ENCODE measurements at regions not wholly inside any gene's neighbourhood (a gene's known extent, or its start where the extent isn't known, plus 50 kb on each side); places are given as distances from the start of the nearest gene placed in this dataset.
"Not testable (repeated sequence)": the region's sequence is repeated elsewhere in the genome, so short reads cannot be mapped to it uniquely, and the experiment has no call there.

- DNase-seq (ENCODE audit: low spot score), result no peak
Observed at GRCh38 chr4:170425521-170426143, 335.9 kb upstream of the AADAT start.

DNA sequence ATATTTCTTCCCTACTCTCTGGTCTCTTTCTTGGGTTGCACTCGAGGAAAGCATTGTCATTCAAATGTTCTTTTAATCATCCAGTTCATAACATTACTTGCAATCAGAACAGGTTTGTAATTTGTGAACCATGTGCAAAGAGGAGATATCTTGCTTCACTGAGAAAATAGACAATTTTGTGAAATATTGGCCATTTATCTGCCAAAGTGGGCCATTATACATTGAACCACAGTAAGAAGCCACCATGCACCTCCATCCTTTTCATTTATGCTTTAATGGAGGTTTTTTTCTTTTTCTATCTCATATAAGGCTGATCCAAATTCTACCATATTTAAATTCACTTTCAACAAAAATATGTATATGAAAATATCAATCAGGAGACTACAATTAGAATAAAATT lies 335.3 kb upstream of the AADAT start:
- DNase-seq (ENCODE audit: low spot score), result no peak

DNA sequence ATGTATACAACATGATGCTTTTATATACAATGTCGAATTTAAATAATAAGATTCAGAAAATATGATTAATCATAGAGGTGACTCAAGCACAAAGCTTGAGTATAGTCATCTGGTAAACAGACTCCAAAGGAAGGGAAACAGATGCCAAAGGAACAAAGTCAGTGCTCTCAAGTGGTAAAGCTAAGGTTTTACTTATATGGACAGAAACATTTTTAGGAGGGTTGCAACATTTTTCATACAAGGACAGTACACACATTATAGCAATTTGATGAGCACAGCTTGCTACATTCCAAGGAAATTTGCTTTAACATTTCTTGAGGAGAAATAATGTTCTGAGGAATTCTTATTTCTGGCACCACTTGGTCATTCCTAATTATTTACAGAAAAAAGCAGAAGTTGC lies 333.4 kb upstream of the AADAT start:
- no peak for DNase-seq (ENCODE audit: low spot score)

- no peak for DNase-seq (ENCODE audit: low spot score)
Observed at GRCh38 chr4:170420255-170420693, 330.5 kb upstream of the AADAT start.

- DNase-seq (ENCODE audit: low spot score), result no peak
Observed at GRCh38 chr4:170414961-170415360, 325.2 kb upstream of the AADAT start.

DNA sequence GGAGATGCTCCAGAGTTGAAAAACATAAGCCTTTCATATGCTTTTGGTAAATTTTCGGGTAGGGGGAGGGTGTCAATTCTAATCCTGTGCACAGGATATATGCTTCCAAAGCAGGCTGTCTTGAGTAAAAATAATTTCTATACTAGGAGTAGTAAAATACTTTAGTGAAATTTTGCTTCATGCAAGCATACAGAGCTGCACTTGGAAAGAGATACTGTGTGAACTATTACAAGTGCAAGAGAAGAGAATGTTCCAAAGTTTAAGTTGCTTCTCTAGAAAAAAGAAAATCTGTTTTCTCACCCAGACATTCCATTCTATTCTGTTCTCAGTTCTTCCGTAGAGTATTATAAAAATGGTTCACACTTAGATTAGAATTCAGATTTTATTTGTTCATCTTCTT lies 324.6 kb upstream of the AADAT start:
- no peak for DNase-seq (ENCODE audit: low spot score)

DNA sequence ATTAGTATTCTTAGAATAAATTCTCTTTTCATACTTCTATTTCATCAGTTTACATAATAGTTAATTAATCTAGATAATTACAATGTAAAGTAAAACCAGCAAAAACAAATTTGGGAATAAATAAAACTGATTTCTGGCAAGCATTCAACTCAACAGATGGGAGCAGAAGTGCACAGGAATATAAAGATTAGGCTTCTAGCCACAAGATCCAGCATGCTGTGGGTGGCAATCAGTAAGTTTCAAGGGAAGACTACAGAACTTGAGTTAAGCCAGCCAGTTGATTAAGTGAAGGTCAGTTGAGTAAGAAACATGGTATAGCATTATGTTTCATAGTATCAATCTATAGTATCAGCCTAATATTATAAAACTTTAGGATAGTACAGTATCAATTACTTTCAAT lies 324.2 kb upstream of the AADAT start:
- DNase-seq (ENCODE audit: low spot score), result no peak

DNA sequence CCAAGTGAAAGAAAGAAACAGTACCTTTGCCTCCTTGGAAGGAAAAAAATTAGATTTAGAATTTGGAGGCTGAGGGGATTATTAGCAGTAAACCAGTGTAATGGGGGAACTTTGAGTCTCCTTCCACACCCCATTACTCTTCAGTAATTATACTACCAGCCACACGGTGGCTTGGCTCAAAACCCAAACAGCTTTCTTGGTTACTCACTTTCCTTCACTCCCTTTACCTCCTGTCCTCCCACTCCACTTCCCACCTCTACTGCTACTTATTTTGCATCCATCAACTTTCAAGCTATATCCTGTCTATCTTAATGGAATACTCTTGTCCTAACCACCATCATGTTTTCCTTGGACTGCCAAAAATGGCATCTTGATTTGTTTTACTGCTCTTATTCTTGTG lies 310.6 kb upstream of the AADAT start:
- DNase-seq (ENCODE audit: low spot score), result no peak

DNA sequence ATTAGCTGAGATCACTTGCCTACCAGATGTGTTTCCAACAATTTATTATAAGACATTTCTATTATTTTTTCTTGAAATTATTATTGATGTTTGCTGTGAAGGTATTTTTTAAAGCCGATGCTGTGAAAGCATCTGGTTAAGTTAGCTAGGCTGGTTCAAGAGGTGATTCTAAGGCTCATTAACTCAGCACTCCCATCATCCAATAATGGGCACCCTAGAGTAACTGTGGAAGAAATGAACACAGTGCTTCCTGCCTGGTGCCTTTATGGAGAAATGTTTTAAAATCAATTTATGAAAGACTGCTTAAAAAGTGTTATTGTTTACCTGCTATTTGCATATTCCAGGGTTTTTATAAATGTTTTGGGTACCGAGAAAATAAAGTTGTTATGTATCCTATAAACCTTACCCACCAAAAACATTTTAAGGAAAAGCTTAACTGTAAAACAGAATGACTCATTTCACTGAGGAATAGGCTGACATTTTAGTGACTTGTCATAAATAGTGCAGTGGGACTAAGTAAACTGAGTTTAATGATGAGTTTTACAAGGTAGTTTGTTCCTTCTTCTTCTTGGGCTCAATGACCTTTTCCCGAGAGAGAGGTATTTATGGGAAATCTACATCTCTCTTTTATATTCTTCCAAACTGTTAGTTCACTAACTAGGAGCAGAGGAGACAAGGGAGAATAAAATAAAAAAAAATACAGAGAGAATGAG lies 310.0 kb upstream of the AADAT start:
- DNase-seq (ENCODE audit: low spot score), result no peak

- no peak for DNase-seq (ENCODE audit: low spot score)
Observed at GRCh38 chr4:170398218-170398617, 308.5 kb upstream of the AADAT start.

DNA sequence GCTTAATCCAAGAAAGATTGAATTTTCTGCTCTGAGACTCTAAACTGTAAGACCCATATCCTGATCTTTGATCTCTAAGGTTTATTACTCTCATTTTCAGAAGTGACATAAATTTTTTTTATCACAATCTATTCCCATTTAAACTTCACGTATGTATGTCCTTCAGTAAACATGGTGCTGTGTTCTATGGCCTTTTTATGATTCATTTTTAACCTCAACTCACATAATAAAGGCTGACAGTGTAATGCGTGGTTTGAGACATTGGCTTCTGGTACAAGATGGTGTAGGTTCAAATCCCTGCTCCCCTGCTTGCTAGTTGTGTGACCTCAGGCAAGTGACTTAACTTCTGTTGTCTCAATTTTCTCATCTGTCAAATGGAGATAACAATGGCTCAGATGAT lies 306.0 kb upstream of the AADAT start:
- DNase-seq (ENCODE audit: low spot score), result no peak

GRCh38 chr4:170391066-170391740 lies 301.4 kb upstream of the AADAT start:
- DNase-seq (ENCODE audit: low spot score), result no peak

GRCh38 chr4:170389411-170389810 lies 299.7 kb upstream of the AADAT start:
- no peak for DNase-seq (ENCODE audit: low spot score)

- no peak for DNase-seq (ENCODE audit: low spot score)
Observed at GRCh38 chr4:170388255-170388654, 298.5 kb upstream of the AADAT start.

DNA sequence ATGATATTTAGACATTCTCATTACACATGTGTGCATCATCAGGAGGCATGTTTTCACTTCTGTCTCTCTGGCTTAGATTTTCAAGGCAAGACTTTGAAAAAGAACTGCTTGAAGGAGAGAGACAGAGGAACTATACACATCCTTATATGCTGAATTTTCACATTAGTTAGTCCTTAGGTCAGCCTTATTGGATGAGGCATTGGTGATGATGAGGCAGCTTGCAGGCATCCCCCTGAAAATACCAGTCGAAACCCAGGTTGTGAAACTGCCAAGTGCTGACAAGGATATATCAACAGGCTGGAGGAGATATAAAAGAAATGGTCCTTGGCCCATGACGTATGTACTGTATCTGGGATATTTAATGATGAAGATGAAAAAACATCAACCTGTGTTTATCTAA lies 297.2 kb upstream of the AADAT start:
- no peak for DNase-seq (ENCODE audit: low spot score)

DNA sequence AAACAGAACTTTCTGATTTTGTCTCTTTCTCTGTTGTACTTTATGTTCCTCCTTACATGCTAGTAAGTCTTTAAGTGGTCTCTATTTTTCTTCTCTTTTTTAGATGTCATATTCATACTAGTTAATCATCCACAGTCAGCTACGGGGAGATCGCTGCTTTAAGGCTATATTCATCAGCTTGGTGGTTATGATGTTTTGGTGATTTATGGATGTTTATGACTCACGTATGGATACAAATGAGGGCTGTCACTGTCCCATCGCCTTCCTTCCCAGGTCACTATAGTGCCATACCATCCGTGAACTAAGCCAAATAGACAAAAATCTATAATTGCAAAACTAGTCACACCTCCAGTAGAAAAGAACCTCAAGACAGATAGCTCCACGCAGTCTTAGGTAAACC lies 296.8 kb upstream of the AADAT start:
- no peak for DNase-seq (ENCODE audit: low spot score)

DNA sequence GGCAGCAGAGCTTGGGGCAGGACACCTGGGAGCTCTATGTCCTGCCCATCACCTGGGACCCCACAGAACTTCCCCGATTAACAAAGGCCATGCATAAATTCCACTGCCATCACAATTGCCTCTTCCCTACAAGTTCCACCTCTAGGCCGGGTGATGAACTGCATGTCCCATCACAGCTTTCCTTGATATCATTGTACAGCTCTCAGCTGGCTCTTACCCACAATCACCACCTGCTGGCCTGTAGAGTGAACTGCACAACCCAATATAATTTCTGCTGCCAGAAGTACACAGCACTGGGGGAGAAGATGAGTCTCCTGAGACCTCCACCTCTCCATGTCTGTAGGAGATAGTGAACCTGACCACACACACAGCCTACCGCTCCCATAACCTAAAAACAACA lies 285.0 kb upstream of the AADAT start:
- DNase-seq (ENCODE audit: low spot score), result no peak

DNA sequence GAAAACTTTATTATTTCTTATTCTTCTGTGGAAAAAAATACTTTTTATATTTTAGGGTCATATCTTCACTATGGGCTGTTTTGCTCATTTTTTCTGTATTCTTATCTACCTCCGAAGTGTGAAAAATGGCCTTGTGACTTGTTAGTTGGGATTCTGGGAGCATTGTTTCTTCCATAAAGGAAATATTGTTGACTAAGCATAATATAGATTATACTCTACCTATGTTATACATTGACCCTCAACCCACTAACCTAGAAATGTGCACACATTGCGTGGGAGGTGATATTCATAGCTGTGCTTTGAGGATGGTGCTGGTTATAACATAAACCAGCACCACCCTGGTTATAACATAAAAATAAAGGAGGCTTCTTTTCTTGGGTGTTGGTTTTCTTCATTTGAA lies 259.2 kb upstream of the AADAT start:
- DNase-seq (ENCODE audit: low spot score), result no peak

GRCh38 chr4:170347191-170347590 lies 257.4 kb upstream of the AADAT start:
- DNase-seq (ENCODE audit: low spot score), result not testable (repeated sequence)

DNA sequence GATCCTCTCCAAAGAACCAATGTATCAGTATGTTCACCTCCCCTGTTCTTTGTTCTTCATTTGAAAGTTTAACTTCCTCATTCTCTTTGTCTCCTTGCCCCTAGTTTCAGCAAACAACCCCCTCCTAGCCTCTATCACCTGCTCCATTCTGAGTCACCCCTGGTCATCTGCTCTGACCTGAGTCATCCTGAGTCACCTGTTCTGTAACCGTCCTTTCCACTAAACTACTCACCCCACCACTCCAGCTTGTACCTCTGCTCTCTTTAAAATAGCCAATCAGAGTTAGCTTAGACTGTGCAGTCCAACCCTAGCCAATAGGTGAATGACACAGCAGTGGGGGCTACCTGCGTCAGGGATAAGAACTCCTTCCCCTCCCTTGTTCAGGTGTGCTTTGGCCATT lies 249.8 kb upstream of the AADAT start:
- DNase-seq (ENCODE audit: low spot score), result no peak

GRCh38 chr4:170336238-170336775 lies 246.6 kb upstream of the AADAT start:
- no peak for DNase-seq (ENCODE audit: low spot score)

GRCh38 chr4:170325599-170325998 lies 235.8 kb upstream of the AADAT start:
- DNase-seq (ENCODE audit: low spot score), result no peak

Measured in mesenteric fat pad (tissue), 1 donor.